HEK293 (cell line): ENCODE measurements at regions not wholly inside any gene's neighbourhood (a gene's known extent, or its start where the extent isn't known, plus 50 kb on each side); places are given as distances from the start of the nearest gene placed in this dataset.

Source experiments
- CTCF ChIA-PET: fragments of 350-600 bp; formaldehyde crosslinking; extraction: SDS; loops from one replicate; lab custom pipeline; 2021; ENCODE audit warnings: antibody characterized with exemption; lab: Yijun Ruan, JAX
- POLR2A ChIA-PET: fragments of 300-600 bp; formaldehyde crosslinking; extraction: SDS; loops from one replicate; lab custom pipeline; 2020; ENCODE audit warnings: antibody characterized with exemption, inconsistent platforms; lab: Yijun Ruan, JAX
- H3K27ac ChIP-seq: fragments of 200-500 bp; sonication (Bioruptor generic); 2 replicates; pipeline ENCODE4 v1.5.1; 2014; ENCODE audit warnings: low read depth, low read length, control low read depth, inconsistent platforms; ENCODE audit errors: extremely low read depth
- H3K36me3 ChIP-seq, 2 experiments: fragments of 200-500 bp in 1 of 2; sonication (Bioruptor generic) in 1 of 2; 1 replicate in 1 of 2; 2 replicates in 1 of 2; pipeline ENCODE4 v1.5.1; 2014 to 2017; ENCODE audit warnings: inconsistent platforms in 2 of 2, low read length in 2 of 2; ENCODE audit not compliant: control insufficient read depth in 2 of 2, insufficient read depth in 1 of 2
- H3K4me1 ChIP-seq: fragments of 200-500 bp; sonication (Bioruptor generic); 2 replicates; pipeline ENCODE4 v1.5.1; 2014; ENCODE audit warnings: mild to moderate bottlenecking, low read length, inconsistent platforms; ENCODE audit not compliant: control insufficient read depth, insufficient read depth
- H3K4me3 ChIP-seq: 2 replicates; pipeline ENCODE4 v1.5.1; 2011; ENCODE audit warnings: low read depth, mild to moderate bottlenecking, control low read depth, low read length, moderate library complexity
- H3K9me3 ChIP-seq: fragments of 200-500 bp; sonication (Bioruptor generic); 2 replicates; pipeline ENCODE4 v1.5.1; 2014; ENCODE audit warnings: low read depth, low read length, inconsistent platforms; ENCODE audit not compliant: control insufficient read depth, insufficient read depth
- HIC1 ChIP-seq: fragments of 450-650 bp; formaldehyde crosslinking; IDR thresholded peaks from 2 replicates; pipeline ENCODE4 v1.5.1; 2016; ENCODE audit warnings: missing biosample characterization, missing genetic modification characterization
- MEIS1 ChIP-seq: sonication (generic); formaldehyde crosslinking; IDR thresholded peaks from 2 replicates; pipeline ENCODE4 v1.8.1; 2022; ENCODE audit warnings: missing genetic modification reagents, mild to moderate bottlenecking, borderline replicate concordance
- PRDM6 ChIP-seq: fragments of 450-650 bp; formaldehyde crosslinking; IDR thresholded peaks from 2 replicates; pipeline ENCODE4 v1.5.1; 2017; ENCODE audit warnings: missing biosample characterization, missing genetic modification characterization
- REPIN1 ChIP-seq: fragments of 450-650 bp; formaldehyde crosslinking; IDR thresholded peaks from 2 replicates; pipeline ENCODE4 v1.5.1; 2017; ENCODE audit warnings: missing biosample characterization, missing genetic modification characterization, low read depth
- SP3 ChIP-seq: fragments of 450-650 bp; formaldehyde crosslinking; IDR thresholded peaks from 2 replicates; pipeline ENCODE4 v1.5.1; 2016; ENCODE audit warnings: missing biosample characterization, missing genetic modification characterization
- ZBTB44 ChIP-seq: fragments of 450-650 bp; IDR thresholded peaks from 2 replicates; pipeline ENCODE4 v1.5.1; 2018; ENCODE audit warnings: missing biosample characterization, mild to moderate bottlenecking, missing genetic modification characterization
- ZBTB48 ChIP-seq: fragments of 450-650 bp; formaldehyde crosslinking; IDR thresholded peaks from 2 replicates; pipeline ENCODE4 v1.5.1; 2016; ENCODE audit warnings: missing biosample characterization, missing genetic modification characterization
- ZNF175 ChIP-seq: fragments of 450-650 bp; formaldehyde crosslinking; IDR thresholded peaks from 2 replicates; pipeline ENCODE4 v1.5.1; 2016; ENCODE audit warnings: missing biosample characterization, missing genetic modification characterization
- ZNF223 ChIP-seq: fragments of 450-650 bp; formaldehyde crosslinking; IDR thresholded peaks from 2 replicates; pipeline ENCODE4 v1.5.1; 2016; ENCODE audit warnings: missing biosample characterization, missing genetic modification characterization
- ZNF514 ChIP-seq: fragments of 450-650 bp; formaldehyde crosslinking; IDR thresholded peaks from 2 replicates; pipeline ENCODE4 v1.5.1; 2016; ENCODE audit warnings: missing biosample characterization, missing genetic modification characterization
- ZNF518A ChIP-seq: fragments of 450-650 bp; formaldehyde crosslinking; conservative IDR thresholded peaks from 2 replicates; pipeline ENCODE4 v1.5.1; 2016; ENCODE audit warnings: low read depth, missing biosample characterization, missing genetic modification characterization
- ZNF610 ChIP-seq: fragments of 450-650 bp; formaldehyde crosslinking; IDR thresholded peaks from 2 replicates; pipeline ENCODE4 v1.5.1; 2016; ENCODE audit warnings: missing biosample characterization, missing genetic modification characterization, borderline replicate concordance
- ZNF664 ChIP-seq: fragments of 450-650 bp; formaldehyde crosslinking; IDR thresholded peaks from 2 replicates; pipeline ENCODE4 v1.5.1; 2016; ENCODE audit warnings: missing biosample characterization, missing genetic modification characterization
- ZNF768 ChIP-seq: fragments of 450-650 bp; formaldehyde crosslinking; IDR thresholded peaks from 2 replicates; pipeline ENCODE4 v1.5.1; 2018; ENCODE audit warnings: missing biosample characterization, mild to moderate bottlenecking, missing genetic modification characterization
- ZNF777 ChIP-seq: fragments of 450-650 bp; formaldehyde crosslinking; IDR thresholded peaks from 2 replicates; pipeline ENCODE4 v1.5.1; 2017; ENCODE audit warnings: missing biosample characterization, missing genetic modification characterization, borderline replicate concordance

- H3K9me3 ChIP-seq = no peaks in the 10 kb centered on the region
- H3K36me3 ChIP-seq = no peaks in the 10 kb centered on the region
- POLR2A ChIA-PET = no interaction called here
- no peak for TF ChIP-seq ZNF777 (tag by site-specific recombination)
- TF ChIP-seq ZNF223 (tag by site-specific recombination) = no peak
- TF ChIP-seq ZNF768 (tag by site-specific recombination) = no peak
- no peak for TF ChIP-seq ZNF664 (tag by site-specific recombination)
- TF ChIP-seq ZNF514 (tag by site-specific recombination) = no peak
- TF ChIP-seq SP3 = no peak
- TF ChIP-seq REPIN1 (tag by site-specific recombination) = no peak
- TF ChIP-seq PRDM6 (tag by site-specific recombination) = no peak
- TF ChIP-seq ZNF518A = no peak
- no peak for TF ChIP-seq ZBTB48 (tag by site-specific recombination)
- no peak for TF ChIP-seq ZNF610 (tag by site-specific recombination)
- TF ChIP-seq MEIS1 (CRISPR knock-in tag) = no peak
- TF ChIP-seq HIC1 (tag by site-specific recombination) = no peak
- TF ChIP-seq ZBTB44 (tag by site-specific recombination) = no peak
- no peak for TF ChIP-seq ZNF175 (tag by site-specific recombination)
- TF ChIP-seq, all 188 proteins: peak for 0
- Histone ChIP-seq H3K27ac (no peak overlapping the region), H3K4me1 (no peaks in the 10 kb centered on the region), H3K4me3 (no peak overlapping the region)
- CTCF ChIA-PET = no interaction called here
Measured at GRCh38 chr12:114860969-114861368, 177.0 kb upstream of the TBX3 start.
